ENCODE measurements at regions not wholly inside any gene's neighbourhood (a gene's known extent, or its start where the extent isn't known, plus 50 kb on each side); places are given as distances from the start of the nearest gene placed in this dataset.

DNA sequence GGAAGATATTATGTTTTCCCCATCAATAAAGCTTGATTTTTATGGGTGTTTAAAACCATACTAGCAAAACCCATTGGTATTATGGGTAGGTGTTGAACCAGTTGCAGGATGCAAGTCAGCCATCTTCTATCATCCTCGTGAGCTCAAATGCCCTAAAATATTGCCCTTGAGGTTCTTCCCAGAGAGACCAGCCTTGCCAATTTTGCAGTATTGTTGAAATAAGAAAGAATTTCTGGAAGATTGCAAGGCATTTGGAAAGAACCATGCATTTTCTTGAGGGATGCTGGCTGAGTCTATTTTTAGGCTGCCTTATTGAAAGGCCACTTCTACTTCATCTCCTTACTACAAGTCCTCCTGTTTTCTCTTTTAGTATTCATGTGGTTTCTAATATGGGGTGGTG lies 60.9 kb upstream of the SOD3 start:
- Histone ChIP-seq H4K20me1 (ENCODE audit: insufficient read depth, low read length, poor library complexity, severe bottlenecking) (no peaks in the 10 kb centered on the region), H3K4me3 (ENCODE audit: low read length, poor library complexity, severe bottlenecking) (no peak overlapping the region), H3F3A (ENCODE audit: low read depth) (no peaks in the 10 kb centered on the region), H3K4me1 (ENCODE audit: insufficient read depth, low read length, poor library complexity, severe bottlenecking) (no peaks in the 10 kb centered on the region), H3K79me2 (ENCODE audit: insufficient read depth, low read length) (no peaks in the 10 kb centered on the region), H3K9me3 (ENCODE audit: insufficient read depth, low read depth, low read length) (no peaks in the 10 kb centered on the region), H2AFZ (ENCODE audit: low read length) (no peak overlapping the region), H3K9me2 (replicated peaks; ENCODE audit: low read depth, low read length) (no peaks in the 10 kb centered on the region), H3K36me3 (ENCODE audit: insufficient read depth, low read length) (no peaks in the 10 kb centered on the region), H3K9ac (ENCODE audit: low read depth, low read length, poor library complexity, severe bottlenecking) (no peak overlapping the region), H3K4me2 (ENCODE audit: low read depth, low read length, poor library complexity, severe bottlenecking) (no peak overlapping the region), H3K27me3 (ENCODE audit: insufficient read depth, low read length, poor library complexity, severe bottlenecking) (no peaks in the 10 kb centered on the region)
- TF ChIP-seq, protein P1, sequence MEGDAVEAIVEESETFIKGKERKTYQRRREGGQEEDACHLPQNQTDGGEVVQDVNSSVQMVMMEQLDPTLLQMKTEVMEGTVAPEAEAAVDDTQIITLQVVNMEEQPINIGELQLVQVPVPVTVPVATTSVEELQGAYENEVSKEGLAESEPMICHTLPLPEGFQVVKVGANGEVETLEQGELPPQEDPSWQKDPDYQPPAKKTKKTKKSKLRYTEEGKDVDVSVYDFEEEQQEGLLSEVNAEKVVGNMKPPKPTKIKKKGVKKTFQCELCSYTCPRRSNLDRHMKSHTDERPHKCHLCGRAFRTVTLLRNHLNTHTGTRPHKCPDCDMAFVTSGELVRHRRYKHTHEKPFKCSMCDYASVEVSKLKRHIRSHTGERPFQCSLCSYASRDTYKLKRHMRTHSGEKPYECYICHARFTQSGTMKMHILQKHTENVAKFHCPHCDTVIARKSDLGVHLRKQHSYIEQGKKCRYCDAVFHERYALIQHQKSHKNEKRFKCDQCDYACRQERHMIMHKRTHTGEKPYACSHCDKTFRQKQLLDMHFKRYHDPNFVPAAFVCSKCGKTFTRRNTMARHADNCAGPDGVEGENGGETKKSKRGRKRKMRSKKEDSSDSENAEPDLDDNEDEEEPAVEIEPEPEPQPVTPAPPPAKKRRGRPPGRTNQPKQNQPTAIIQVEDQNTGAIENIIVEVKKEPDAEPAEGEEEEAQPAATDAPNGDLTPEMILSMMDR (conservative IDR thresholded peaks at IDR 0.05; ENCODE audit: low read length) = no peak
- no peak for TF ChIP-seq EZH2phosphoT487 (IDR thresholded peaks at IDR 0.05; ENCODE audit: borderline replicate concordance)

DNA sequence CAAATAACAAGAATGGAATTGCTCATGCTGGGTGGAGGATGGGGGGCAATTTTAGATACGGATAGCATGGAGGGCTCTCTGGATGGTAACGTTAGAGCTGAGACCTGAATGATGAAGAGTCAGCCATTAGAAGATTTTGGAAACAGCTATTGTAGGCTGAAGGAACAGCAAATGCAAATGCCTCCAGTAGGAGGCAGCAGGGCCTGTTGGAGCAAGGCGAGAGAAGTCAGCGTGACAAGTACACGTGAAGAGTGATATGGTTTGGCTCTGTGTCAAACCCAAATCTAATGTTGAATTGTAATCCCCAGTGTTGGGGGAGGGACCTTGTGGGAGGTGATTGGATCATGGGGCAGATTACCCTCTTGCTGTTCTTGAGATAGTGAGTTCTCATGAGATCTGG lies 59.3 kb upstream of the SOD3 start:
- Histone ChIP-seq H2AFZ (ENCODE audit: low read length) (no peak overlapping the region), H4K20me1 (ENCODE audit: insufficient read depth, low read length, poor library complexity, severe bottlenecking) (no peaks in the 10 kb centered on the region), H3K79me2 (ENCODE audit: insufficient read depth, low read length) (no peaks in the 10 kb centered on the region), H3K9me2 (replicated peaks; ENCODE audit: low read depth, low read length) (no peaks in the 10 kb centered on the region), H3K4me2 (ENCODE audit: low read depth, low read length, poor library complexity, severe bottlenecking) (no peak overlapping the region), H3K27me3 (ENCODE audit: insufficient read depth, low read length, poor library complexity, severe bottlenecking) (no peaks in the 10 kb centered on the region), H3K9ac (ENCODE audit: low read depth, low read length, poor library complexity, severe bottlenecking) (no peak overlapping the region), H3K36me3 (ENCODE audit: insufficient read depth, low read length) (no peaks in the 10 kb centered on the region), H3K4me3 (ENCODE audit: low read length, poor library complexity, severe bottlenecking) (no peak overlapping the region), H3K9me3 (ENCODE audit: insufficient read depth, low read depth, low read length) (no peaks in the 10 kb centered on the region), H3F3A (ENCODE audit: low read depth) (no peaks in the 10 kb centered on the region), H3K4me1 (ENCODE audit: insufficient read depth, low read length, poor library complexity, severe bottlenecking) (no peaks in the 10 kb centered on the region)
- TF ChIP-seq, protein P1 (conservative IDR thresholded peaks at IDR 0.05; ENCODE audit: low read length) = no peak
- no peak for TF ChIP-seq EZH2phosphoT487 (IDR thresholded peaks at IDR 0.05; ENCODE audit: borderline replicate concordance)

DNA sequence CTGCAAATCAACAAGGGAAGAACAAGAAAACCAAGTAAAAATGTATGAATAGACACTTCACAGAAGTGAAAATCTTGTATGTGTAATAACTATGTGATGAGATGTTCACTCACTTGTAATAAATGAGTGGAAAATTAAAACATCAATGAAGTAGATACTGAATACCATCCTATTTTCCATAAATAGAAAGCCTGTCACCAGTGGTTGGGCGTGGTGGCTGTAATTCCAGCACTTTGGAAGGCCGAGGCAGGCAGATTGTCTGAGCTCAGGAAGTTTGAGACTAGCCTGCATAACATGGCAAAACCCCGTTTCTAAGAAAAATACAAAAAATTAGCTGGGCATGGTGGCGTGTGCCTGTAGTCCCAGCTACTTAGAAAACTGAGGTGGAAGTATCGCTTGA lies 53.5 kb upstream of the SOD3 start:
- no peak overlapping the region for H3K4me2 ChIP-seq (ENCODE audit: low read depth, low read length, poor library complexity, severe bottlenecking)
- H3K79me2 ChIP-seq (ENCODE audit: insufficient read depth, low read length) = no peaks in the 10 kb centered on the region

More for the DNA sequence above, 53.5 kb upstream of the SOD3 start:
- H3K9me3 ChIP-seq (ENCODE audit: insufficient read depth, low read depth, low read length) = no peaks in the 10 kb centered on the region
- no peak overlapping the region for H3K9ac ChIP-seq (ENCODE audit: low read depth, low read length, poor library complexity, severe bottlenecking)
- no peaks in the 10 kb centered on the region for H3K27me3 ChIP-seq (ENCODE audit: insufficient read depth, low read length, poor library complexity, severe bottlenecking)
- H3K9me2 ChIP-seq (replicated peaks; ENCODE audit: low read depth, low read length) = no peaks in the 10 kb centered on the region
- TF ChIP-seq, protein P1 (conservative IDR thresholded peaks at IDR 0.05; ENCODE audit: low read length) = no peak
- TF ChIP-seq EZH2phosphoT487 (IDR thresholded peaks at IDR 0.05; ENCODE audit: borderline replicate concordance) = no peak
- H3K4me3 ChIP-seq (ENCODE audit: low read length, poor library complexity, severe bottlenecking) = no peak overlapping the region
- no peaks in the 10 kb centered on the region for H3F3A ChIP-seq (ENCODE audit: low read depth)
- no peaks in the 10 kb centered on the region for H4K20me1 ChIP-seq (ENCODE audit: insufficient read depth, low read length, poor library complexity, severe bottlenecking)
- H3K36me3 ChIP-seq (ENCODE audit: insufficient read depth, low read length) = no peaks in the 10 kb centered on the region
- H3K4me1 ChIP-seq (ENCODE audit: insufficient read depth, low read length, poor library complexity, severe bottlenecking) = no peaks in the 10 kb centered on the region
- no peak overlapping the region for H2AFZ ChIP-seq (ENCODE audit: low read length)

Data from Loucy (cell line).